Ishikawa (cell line): ENCODE measurements at regions not wholly inside any gene's neighbourhood (a gene's known extent, or its start where the extent isn't known, plus 50 kb on each side); places are given as distances from the start of the nearest gene placed in this dataset.

Experiments
- CEBPB ChIP-seq: IDR thresholded peaks from 2 replicates; pipeline ENCODE4 v1.6.1; 2012
- CREB1 ChIP-seq: IDR thresholded peaks from 2 replicates; pipeline ENCODE4 v1.6.1; 2012; ENCODE audit warnings: low read depth
- EGR1 ChIP-seq: IDR thresholded peaks from 2 replicates; pipeline ENCODE4 v1.6.1; 2012
- EP300 ChIP-seq: IDR thresholded peaks from 2 replicates; pipeline ENCODE4 v1.6.1; 2012; ENCODE audit warnings: borderline replicate concordance
- RAD21 ChIP-seq: IDR thresholded peaks from 2 replicates; pipeline ENCODE4 v1.6.1; 2012; ENCODE audit warnings: low read depth
- TAF1 ChIP-seq: IDR thresholded peaks from 2 replicates; pipeline ENCODE4 v1.6.1; 2012; ENCODE audit warnings: low read depth, mild to moderate bottlenecking
- TCF12 ChIP-seq: IDR thresholded peaks from 2 replicates; pipeline ENCODE4 v1.6.1; 2012; ENCODE audit warnings: low read depth
- TEAD4 ChIP-seq: IDR thresholded peaks from 2 replicates; pipeline ENCODE4 v1.6.1; 2012
- TF ChIP-seq, protein P1 (sequence below): IDR thresholded peaks from 2 replicates; pipeline ENCODE4 v1.6.1; 2012; ENCODE audit warnings: low read depth, mild to moderate bottlenecking
- TF ChIP-seq, protein P2 (sequence below): IDR thresholded peaks from 2 replicates; pipeline ENCODE4 v1.6.1; 2012

DNA sequence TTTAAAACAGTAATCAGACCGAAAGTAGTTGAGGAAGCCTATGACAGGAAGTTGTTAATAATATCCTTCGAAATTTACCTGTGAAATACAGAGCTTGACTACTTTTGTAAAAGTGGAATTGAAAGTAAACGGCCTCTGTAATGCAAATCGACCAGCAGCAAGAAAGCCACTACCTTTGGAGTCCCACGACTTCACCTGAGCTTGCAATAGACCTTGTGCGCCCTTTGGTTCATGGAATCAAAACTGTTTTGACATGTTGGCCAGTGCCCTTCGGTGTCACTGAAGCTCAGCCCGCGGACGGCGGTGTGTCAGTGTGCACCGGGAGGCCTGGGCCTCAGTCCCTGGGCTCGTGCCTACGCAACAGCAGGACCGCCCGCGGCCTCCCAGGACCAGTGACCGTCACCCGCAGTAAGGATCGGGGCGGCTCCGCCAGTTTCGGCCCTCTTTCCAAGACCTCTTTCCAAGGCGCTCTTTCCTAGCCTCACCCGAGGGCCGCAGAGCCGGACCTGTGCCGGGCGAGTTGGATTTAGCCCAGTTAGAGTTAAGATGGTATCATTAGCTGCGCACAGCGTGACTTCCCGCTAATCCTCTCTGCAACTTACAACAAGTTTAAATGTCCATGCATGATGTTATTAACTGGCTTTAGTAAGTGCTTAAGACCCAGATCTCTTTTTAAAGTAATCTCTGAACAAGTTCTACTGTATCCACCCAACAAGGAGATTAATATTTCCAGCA, 223.3 kb downstream of the MEF2C start:
- TF ChIP-seq, protein P1, sequence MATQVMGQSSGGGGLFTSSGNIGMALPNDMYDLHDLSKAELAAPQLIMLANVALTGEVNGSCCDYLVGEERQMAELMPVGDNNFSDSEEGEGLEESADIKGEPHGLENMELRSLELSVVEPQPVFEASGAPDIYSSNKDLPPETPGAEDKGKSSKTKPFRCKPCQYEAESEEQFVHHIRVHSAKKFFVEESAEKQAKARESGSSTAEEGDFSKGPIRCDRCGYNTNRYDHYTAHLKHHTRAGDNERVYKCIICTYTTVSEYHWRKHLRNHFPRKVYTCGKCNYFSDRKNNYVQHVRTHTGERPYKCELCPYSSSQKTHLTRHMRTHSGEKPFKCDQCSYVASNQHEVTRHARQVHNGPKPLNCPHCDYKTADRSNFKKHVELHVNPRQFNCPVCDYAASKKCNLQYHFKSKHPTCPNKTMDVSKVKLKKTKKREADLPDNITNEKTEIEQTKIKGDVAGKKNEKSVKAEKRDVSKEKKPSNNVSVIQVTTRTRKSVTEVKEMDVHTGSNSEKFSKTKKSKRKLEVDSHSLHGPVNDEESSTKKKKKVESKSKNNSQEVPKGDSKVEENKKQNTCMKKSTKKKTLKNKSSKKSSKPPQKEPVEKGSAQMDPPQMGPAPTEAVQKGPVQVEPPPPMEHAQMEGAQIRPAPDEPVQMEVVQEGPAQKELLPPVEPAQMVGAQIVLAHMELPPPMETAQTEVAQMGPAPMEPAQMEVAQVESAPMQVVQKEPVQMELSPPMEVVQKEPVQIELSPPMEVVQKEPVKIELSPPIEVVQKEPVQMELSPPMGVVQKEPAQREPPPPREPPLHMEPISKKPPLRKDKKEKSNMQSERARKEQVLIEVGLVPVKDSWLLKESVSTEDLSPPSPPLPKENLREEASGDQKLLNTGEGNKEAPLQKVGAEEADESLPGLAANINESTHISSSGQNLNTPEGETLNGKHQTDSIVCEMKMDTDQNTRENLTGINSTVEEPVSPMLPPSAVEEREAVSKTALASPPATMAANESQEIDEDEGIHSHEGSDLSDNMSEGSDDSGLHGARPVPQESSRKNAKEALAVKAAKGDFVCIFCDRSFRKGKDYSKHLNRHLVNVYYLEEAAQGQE = no peak
- TF ChIP-seq EP300 (no peak), TCF12 (no peak), RAD21 (no peak), CEBPB (no peak), EGR1 (no peak), TEAD4 (no peak), TAF1 (no peak), CREB1 (no peak)
- TF ChIP-seq, protein P2, sequence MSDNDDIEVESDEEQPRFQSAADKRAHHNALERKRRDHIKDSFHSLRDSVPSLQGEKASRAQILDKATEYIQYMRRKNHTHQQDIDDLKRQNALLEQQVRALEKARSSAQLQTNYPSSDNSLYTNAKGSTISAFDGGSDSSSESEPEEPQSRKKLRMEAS = no peak
